ENCODE measurements at regions not wholly inside any gene's neighbourhood (a gene's known extent, or its start where the extent isn't known, plus 50 kb on each side); places are given as distances from the start of the nearest gene placed in this dataset.
"Not testable (repeated sequence)": the region's sequence is repeated elsewhere in the genome, so short reads cannot be mapped to it uniquely, and the experiment has no call there.

- Histone ChIP-seq H3K27ac (ENCODE audit: low read depth, low read length, poor library complexity, severe bottlenecking) (no peak overlapping the region), H2AFZ (ENCODE audit: low read length) (no peak overlapping the region), H3F3A (ENCODE audit: insufficient read depth, low read length) (no peaks in the 10 kb centered on the region), H3K9me3 (ENCODE audit: low read length) (no peaks in the 10 kb centered on the region), H3K36me3 (ENCODE audit: insufficient read depth, low read length) (no peaks in the 10 kb centered on the region), H3K27me3 (ENCODE audit: insufficient read depth, low read length) (no peaks in the 10 kb centered on the region), H3K4me3 (ENCODE audit: low read depth, low read length, poor library complexity, severe bottlenecking) (no peak overlapping the region), H4K20me1 (ENCODE audit: insufficient read depth, low read length) (no peaks in the 10 kb centered on the region), H3K9ac (ENCODE audit: low read length) (no peak overlapping the region), H3K79me2 (ENCODE audit: insufficient read depth, low read length) (no peaks in the 10 kb centered on the region), H3K4me2 (ENCODE audit: low read length) (no peak overlapping the region), H3K9me2 (ENCODE audit: low read depth, low read length) (no peaks in the 10 kb centered on the region), H3K4me1 (ENCODE audit: insufficient read depth, low read length, severe bottlenecking) (no peaks in the 10 kb centered on the region)
- TF ChIP-seq EZH2 (IDR thresholded peaks at IDR 0.05; ENCODE audit: borderline replicate concordance, low read length) (no peak), CTCF (IDR thresholded peaks at IDR 0.05; ENCODE audit: low read length) (no peak)
Observed at GRCh38 chr9:84519413-84519812, 150.1 kb upstream of the NTRK2 start.

GRCh38 chr9:84521208-84521607, 148.3 kb upstream of the NTRK2 start:
- Histone ChIP-seq H3K27ac (ENCODE audit: low read depth, low read length, poor library complexity, severe bottlenecking) (no peak overlapping the region), H4K20me1 (ENCODE audit: insufficient read depth, low read length) (no peaks in the 10 kb centered on the region), H3K9ac (ENCODE audit: low read length) (no peak overlapping the region), H3K9me2 (ENCODE audit: low read depth, low read length) (no peaks in the 10 kb centered on the region), H3K36me3 (ENCODE audit: insufficient read depth, low read length) (no peaks in the 10 kb centered on the region), H2AFZ (ENCODE audit: low read length) (no peak overlapping the region), H3K79me2 (ENCODE audit: insufficient read depth, low read length) (no peaks in the 10 kb centered on the region), H3F3A (ENCODE audit: insufficient read depth, low read length) (no peaks in the 10 kb centered on the region), H3K27me3 (ENCODE audit: insufficient read depth, low read length) (no peaks in the 10 kb centered on the region), H3K9me3 (ENCODE audit: low read length) (no peaks in the 10 kb centered on the region), H3K4me3 (ENCODE audit: low read depth, low read length, poor library complexity, severe bottlenecking) (no peak overlapping the region), H3K4me1 (ENCODE audit: insufficient read depth, low read length, severe bottlenecking) (no peaks in the 10 kb centered on the region), H3K4me2 (ENCODE audit: low read length) (no peak overlapping the region)
- no peak for TF ChIP-seq CTCF (IDR thresholded peaks at IDR 0.05; ENCODE audit: low read length)
- TF ChIP-seq EZH2 (IDR thresholded peaks at IDR 0.05; ENCODE audit: borderline replicate concordance, low read length) = no peak

- not testable (repeated sequence) for H3F3A ChIP-seq (ENCODE audit: insufficient read depth, low read length); H4K20me1 ChIP-seq (ENCODE audit: insufficient read depth, low read length); H3K27me3 ChIP-seq (ENCODE audit: insufficient read depth, low read length); H3K9me3 ChIP-seq (ENCODE audit: low read length); H3K36me3 ChIP-seq (ENCODE audit: insufficient read depth, low read length); H2AFZ ChIP-seq (ENCODE audit: low read length); H3K4me2 ChIP-seq (ENCODE audit: low read length); H3K4me3 ChIP-seq (ENCODE audit: low read depth, low read length, poor library complexity, severe bottlenecking); H3K4me1 ChIP-seq (ENCODE audit: insufficient read depth, low read length, severe bottlenecking); H3K9ac ChIP-seq (ENCODE audit: low read length); H3K9me2 ChIP-seq (ENCODE audit: low read depth, low read length); H3K79me2 ChIP-seq (ENCODE audit: insufficient read depth, low read length); H3K27ac ChIP-seq (ENCODE audit: low read depth, low read length, poor library complexity, severe bottlenecking)
Observed at GRCh38 chr9:84526211-84526610, 143.3 kb upstream of the NTRK2 start.

GRCh38 chr9:84527060-84527720, 142.3 kb upstream of the NTRK2 start:
- not testable (repeated sequence) for H3K4me3 ChIP-seq (ENCODE audit: low read depth, low read length, poor library complexity, severe bottlenecking); H3K36me3 ChIP-seq (ENCODE audit: insufficient read depth, low read length); H3K79me2 ChIP-seq (ENCODE audit: insufficient read depth, low read length); H3K27me3 ChIP-seq (ENCODE audit: insufficient read depth, low read length); H3K9me3 ChIP-seq (ENCODE audit: low read length); H4K20me1 ChIP-seq (ENCODE audit: insufficient read depth, low read length); H3K9ac ChIP-seq (ENCODE audit: low read length); H3K27ac ChIP-seq (ENCODE audit: low read depth, low read length, poor library complexity, severe bottlenecking); H3K4me2 ChIP-seq (ENCODE audit: low read length); H2AFZ ChIP-seq (ENCODE audit: low read length); H3K4me1 ChIP-seq (ENCODE audit: insufficient read depth, low read length, severe bottlenecking); H3F3A ChIP-seq (ENCODE audit: insufficient read depth, low read length); H3K9me2 ChIP-seq (ENCODE audit: low read depth, low read length)

GRCh38 chr9:84535973-84536372, 133.6 kb upstream of the NTRK2 start:
- H3F3A ChIP-seq (ENCODE audit: insufficient read depth, low read length); H2AFZ ChIP-seq (ENCODE audit: low read length); H3K9ac ChIP-seq (ENCODE audit: low read length); H3K27me3 ChIP-seq (ENCODE audit: insufficient read depth, low read length); H3K4me1 ChIP-seq (ENCODE audit: insufficient read depth, low read length, severe bottlenecking); H3K9me3 ChIP-seq (ENCODE audit: low read length); H4K20me1 ChIP-seq (ENCODE audit: insufficient read depth, low read length); H3K9me2 ChIP-seq (ENCODE audit: low read depth, low read length); H3K4me3 ChIP-seq (ENCODE audit: low read depth, low read length, poor library complexity, severe bottlenecking); H3K79me2 ChIP-seq (ENCODE audit: insufficient read depth, low read length); H3K4me2 ChIP-seq (ENCODE audit: low read length); H3K27ac ChIP-seq (ENCODE audit: low read depth, low read length, poor library complexity, severe bottlenecking); H3K36me3 ChIP-seq (ENCODE audit: insufficient read depth, low read length): not testable (repeated sequence)

Measured in OCI-LY1 (cell line).